Hepatocyte (in vitro differentiated cells): ENCODE measurements at regions not wholly inside any gene's neighbourhood (a gene's known extent, or its start where the extent isn't known, plus 50 kb on each side); places are given as distances from the start of the nearest gene placed in this dataset.

Source experiments
- CTCF ChIP-seq: fragments of 200-600 bp; sonication (generic); IDR thresholded peaks from 2 replicates; pipeline ENCODE4 v1.5.1; 2016; ENCODE audit warnings: antibody characterized with exemption, mild to moderate bottlenecking; ENCODE audit not compliant: poor library complexity
- EZH2 ChIP-seq: fragments of 200-600 bp; sonication (generic); IDR thresholded peaks from 2 replicates; pipeline ENCODE4 v1.6.1; 2016; ENCODE audit warnings: antibody characterized with exemption, mild to moderate bottlenecking, borderline replicate concordance
- EZH2phosphoT487 ChIP-seq: fragments of 200-600 bp; sonication (generic); IDR thresholded peaks from one replicate; pipeline ENCODE4 v1.6.1; 2018; ENCODE audit warnings: antibody characterized with exemption, mild to moderate bottlenecking, low read depth, moderate library complexity; ENCODE audit not compliant: unreplicated experiment, severe bottlenecking

- TF ChIP-seq CTCF (no peak), EZH2 (no peak), EZH2phosphoT487 (no peak)
Measured at GRCh38 chr12:68453278-68453677, 121.1 kb upstream of the MDM1 start.
